ENCODE measurements at regions not wholly inside any gene's neighbourhood (a gene's known extent, or its start where the extent isn't known, plus 50 kb on each side); places are given as distances from the start of the nearest gene placed in this dataset.

- ChIA-PET POLR2A (no interaction called here), CTCF (no interaction called here)
- DNase-seq (ENCODE audit: extremely low spot score) = no peak
- no peak for TF ChIP-seq CTCF (IDR thresholded peaks at IDR 0.05; ENCODE audit: control extremely low read depth, extremely low read depth, low read depth, missing control alignments)
Observed at GRCh38 chr5:165448753-165449152, 1943.3 kb downstream of the MAT2B start.

- CTCF ChIA-PET = no interaction called here
- no peak for DNase-seq (ENCODE audit: extremely low spot score)
- TF ChIP-seq CTCF (IDR thresholded peaks at IDR 0.05; ENCODE audit: control extremely low read depth, extremely low read depth, low read depth, missing control alignments) = peak; percentile 28
- POLR2A ChIA-PET = no interaction called here
Observed at GRCh38 chr5:165457859-165458481, 1952.6 kb downstream of the MAT2B start.

- CTCF ChIA-PET = interaction anchor here (0.8 kb wide), 1 partner anchor 8 kb away, joined by 3 read pairs; no protein-coding TSS in a partner anchor
- POLR2A ChIA-PET = no interaction called here
- no peak for TF ChIP-seq CTCF (IDR thresholded peaks at IDR 0.05; ENCODE audit: control extremely low read depth, extremely low read depth, low read depth, missing control alignments)
- DNase-seq (ENCODE audit: extremely low spot score) = no peak
Observed at GRCh38 chr5:165459232-165459631, 1953.8 kb downstream of the MAT2B start.

GRCh38 chr5:165460911-165461310, 1955.5 kb downstream of the MAT2B start:
- TF ChIP-seq CTCF (IDR thresholded peaks at IDR 0.05; ENCODE audit: control extremely low read depth, extremely low read depth, low read depth, missing control alignments) = no peak
- ChIA-PET POLR2A (no interaction called here), CTCF (no interaction called here)
- no peak for DNase-seq (ENCODE audit: extremely low spot score)

GRCh38 chr5:165477546-165477945, 1972.1 kb downstream of the MAT2B start:
- no peak for TF ChIP-seq CTCF (IDR thresholded peaks at IDR 0.05; ENCODE audit: control extremely low read depth, extremely low read depth, low read depth, missing control alignments)
- CTCF ChIA-PET = no interaction called here
- POLR2A ChIA-PET = no interaction called here
- no peak for DNase-seq (ENCODE audit: extremely low spot score)

GRCh38 chr5:165495829-165496380, 1990.5 kb downstream of the MAT2B start:
- TF ChIP-seq CTCF (IDR thresholded peaks at IDR 0.05; ENCODE audit: control extremely low read depth, extremely low read depth, low read depth, missing control alignments) = no peak
- ChIA-PET CTCF (no interaction called here), POLR2A (no interaction called here)
- no peak for DNase-seq (ENCODE audit: extremely low spot score)

Data from GM10248 (cell line).